Body of pancreas (tissue), 4 donors: ENCODE measurements at regions not wholly inside any gene's neighbourhood (a gene's known extent, or its start where the extent isn't known, plus 50 kb on each side); places are given as distances from the start of the nearest gene placed in this dataset.

ENCODE experiments used
- ATAC-seq: fragments of 150-250 bp; one replicate; pipeline ENCODE4 v1.9.1; 2016
- DNase-seq, 4 donors: peaks; one replicate each; pipeline ENCODE4 v3.0.0-alpha.2; 2019
- H3K27ac ChIP-seq, 4 donors: fragments of 200-600 bp; sonication (generic); 1 replicate in 3 of 4; 2 replicates in 1 of 4; pipeline versions ENCODE4 v1.5.1 to v1.6.1; 2016 to 2019; ENCODE audit warnings: mild to moderate bottlenecking in 1 of 4, mixed read lengths in 1 of 4, moderate library complexity in 1 of 4
- H3K27me3 ChIP-seq, 2 donors: fragments of 200-600 bp; sonication (generic); one replicate each; pipeline ENCODE4 v1.6.0; 2016; ENCODE audit warnings: mild to moderate bottlenecking in 1 of 2
- H3K36me3 ChIP-seq, 2 donors: fragments of 200-600 bp; sonication (generic); replicated peaks in 1 of 2; 2 replicates each; pipeline ENCODE4 v1.5.1; 2016; ENCODE audit warnings: low read depth in 2 of 2; ENCODE audit not compliant: insufficient read depth in 1 of 2
- H3K4me1 ChIP-seq: fragments of 200-600 bp; sonication (generic); one replicate; pipeline ENCODE4 v1.6.0; 2016
- H3K4me3 ChIP-seq, 2 donors: fragments of 200-600 bp; sonication (generic); 1 replicate in 1 of 2; 2 replicates in 1 of 2; pipeline ENCODE4 v1.5.1; 2016 to 2019
- H3K9me3 ChIP-seq, 3 donors: fragments of 200-600 bp; sonication (generic); 1 replicate in 2 of 3; 2 replicates in 1 of 3; pipeline ENCODE4 v1.5.1; 2016
- CTCF ChIP-seq, 7 experiments: fragments of 450-650 bp in 4 of 7; fragments of 200-600 bp in 3 of 7; sonication (generic) in 3 of 7; IDR thresholded peaks; one replicate each; pipeline ENCODE4 v1.5.1; 2016 to 2019; ENCODE audit warnings: antibody characterized with exemption in 7 of 7
- POLR2A ChIP-seq, 3 donors: fragments of 450-650 bp; IDR thresholded peaks; one replicate each; pipeline ENCODE4 v1.6.1; 2016; ENCODE audit warnings: antibody characterized with exemption in 3 of 3, mild to moderate bottlenecking in 2 of 3
- WGBS, 2 donors: methylation state at CpG; one replicate each; pipeline ENCODE4 v1.1.5; 2017; 5-methylcytosine and 5-hydroxymethylcytosine counted together
- intact Hi-C: fragments of 100-400 bp; cut with DNase I; formaldehyde crosslinking; loops from one replicate; pipeline ENCODE4 v1.15.1; 2023

GRCh38 chrX:20472148-20472547 lies 205.4 kb upstream of the RPS6KA3 start:
- WGBS, 2 donors = 88 to 94% methylated on average over 1 of the region's 1 CpG
- no peak for TF ChIP-seq POLR2A (IDR thresholded peaks at IDR 0.05)
- TF ChIP-seq CTCF (IDR thresholded peaks at IDR 0.05) = no peak
- ATAC-seq (no peak), DNase-seq (no peak)
- Histone ChIP-seq H3K27ac (no peak overlapping the region), H3K4me1 (no peaks in the 10 kb centered on the region), H3K4me3 (no peak overlapping the region), H3K9me3 (no peaks in the 10 kb centered on the region), H3K36me3 (no peaks in the 10 kb centered on the region), H3K27me3 (no peaks in the 10 kb centered on the region)
- intact Hi-C loops = no loop called here

- intact Hi-C loops = no loop called here
- DNase-seq (no peak), ATAC-seq (no peak)
- H3K27ac ChIP-seq = no peak overlapping the region
- no peaks in the 10 kb centered on the region for H3K9me3 ChIP-seq
- no peaks in the 10 kb centered on the region for H3K27me3 ChIP-seq
- TF ChIP-seq CTCF (IDR thresholded peaks at IDR 0.05) (no peak), POLR2A (IDR thresholded peaks at IDR 0.05) (no peak)
- H3K4me3 ChIP-seq = no peak overlapping the region
- no peaks in the 10 kb centered on the region for H3K4me1 ChIP-seq
- H3K36me3 ChIP-seq = no peaks in the 10 kb centered on the region
Measured at GRCh38 chrX:20471483-20471882, 204.8 kb upstream of the RPS6KA3 start.

- Histone ChIP-seq H3K27ac (no peak overlapping the region), H3K9me3 (no peaks in the 10 kb centered on the region), H3K4me1 (no peaks in the 10 kb centered on the region), H3K27me3 (no peaks in the 10 kb centered on the region), H3K4me3 (no peak overlapping the region), H3K36me3 (no peaks in the 10 kb centered on the region)
- no peak for DNase-seq
- intact Hi-C loops = no loop called here
- no peak for TF ChIP-seq POLR2A (IDR thresholded peaks at IDR 0.05)
- no peak for TF ChIP-seq CTCF (IDR thresholded peaks at IDR 0.05)
- no peak for ATAC-seq
- 66 to 74% methylated on average over 3 of the region's 3 CpGs for WGBS, 2 donors
Measured at GRCh38 chrX:20463296-20464075, 196.8 kb upstream of the RPS6KA3 start.

GRCh38 chrX:20461576-20461975 lies 194.9 kb upstream of the RPS6KA3 start:
- ATAC-seq = no peak

More at GRCh38 chrX:20461576-20461975, 194.9 kb upstream of the RPS6KA3 start:
- intact Hi-C loops = no loop called here
- Histone ChIP-seq H3K9me3 (no peaks in the 10 kb centered on the region), H3K4me3 (no peak overlapping the region), H3K36me3 (no peaks in the 10 kb centered on the region), H3K4me1 (no peaks in the 10 kb centered on the region), H3K27me3 (no peaks in the 10 kb centered on the region), H3K27ac (no peak overlapping the region)
- no peak for TF ChIP-seq POLR2A (IDR thresholded peaks at IDR 0.05)
- no peak for TF ChIP-seq CTCF (IDR thresholded peaks at IDR 0.05)
- DNase-seq = no peak
- 63 to 87% methylated on average over 3 of the region's 3 CpGs for WGBS, 2 donors
